Fibroblast of gingiva (primary cell): ENCODE measurements at regions not wholly inside any gene's neighbourhood (a gene's known extent, or its start where the extent isn't known, plus 50 kb on each side); places are given as distances from the start of the nearest gene placed in this dataset.

Experiments used
- DNase-seq: peaks from one replicate; pipeline ENCODE4 v3.0.0-alpha.2; 2011; ENCODE audit warnings: low read depth

- no peak for DNase-seq
These were observed 58.5 kb upstream of the TWIST2 start for GRCh38 chr2:238789317-238789806.

- DNase-seq: peak; percentile 82
These were observed 57.6 kb upstream of the TWIST2 start for GRCh38 chr2:238790126-238790832.

DNA sequence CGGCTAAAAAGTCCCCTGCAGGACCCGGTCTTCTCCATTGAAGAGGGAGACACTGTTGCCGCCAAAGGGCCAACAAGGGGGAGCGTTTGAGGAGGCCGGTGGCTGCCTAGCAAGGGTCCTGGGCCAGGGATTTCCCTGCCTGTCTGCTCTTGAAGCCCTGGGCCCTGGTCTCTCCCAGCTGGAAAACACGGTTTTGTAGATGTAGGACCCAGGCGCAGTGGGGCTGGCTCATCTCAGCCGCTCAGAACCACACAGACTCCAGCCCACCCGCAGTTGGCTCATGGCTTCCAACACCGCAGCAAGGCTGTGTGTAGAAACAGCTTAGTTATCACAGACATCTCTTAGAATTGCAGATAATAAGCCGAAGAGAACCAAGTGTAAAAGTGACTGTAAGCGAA lies 57.1 kb upstream of the TWIST2 start:
- peak; percentile 21 for DNase-seq

- peak; percentile 26 for DNase-seq
These were observed 56.5 kb upstream of the TWIST2 start for GRCh38 chr2:238791354-238791753.

DNA sequence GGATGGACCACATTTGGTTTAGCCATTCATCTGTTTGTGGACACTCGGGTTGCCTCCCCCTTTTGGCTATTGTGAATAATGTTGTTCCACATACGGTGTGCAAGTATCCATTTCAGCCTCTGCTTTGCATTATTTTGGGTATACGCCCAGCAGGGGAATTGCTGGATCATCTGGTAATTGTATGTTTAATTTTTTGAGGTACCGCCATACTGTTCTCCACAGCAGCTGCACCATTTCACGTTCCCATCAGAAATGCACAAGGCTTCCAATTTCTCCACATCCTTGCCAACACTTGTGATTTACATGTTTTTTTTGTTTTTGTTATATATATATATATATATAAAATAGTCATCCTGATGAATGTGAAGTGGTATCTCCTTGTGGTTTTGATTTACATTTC lies 54.6 kb upstream of the TWIST2 start:
- no peak for DNase-seq

- no peak for DNase-seq
These were observed 54.0 kb upstream of the TWIST2 start for GRCh38 chr2:238793801-238794449.

- DNase-seq: no peak
These were observed 51.5 kb upstream of the TWIST2 start for GRCh38 chr2:238796223-238796885.

DNA sequence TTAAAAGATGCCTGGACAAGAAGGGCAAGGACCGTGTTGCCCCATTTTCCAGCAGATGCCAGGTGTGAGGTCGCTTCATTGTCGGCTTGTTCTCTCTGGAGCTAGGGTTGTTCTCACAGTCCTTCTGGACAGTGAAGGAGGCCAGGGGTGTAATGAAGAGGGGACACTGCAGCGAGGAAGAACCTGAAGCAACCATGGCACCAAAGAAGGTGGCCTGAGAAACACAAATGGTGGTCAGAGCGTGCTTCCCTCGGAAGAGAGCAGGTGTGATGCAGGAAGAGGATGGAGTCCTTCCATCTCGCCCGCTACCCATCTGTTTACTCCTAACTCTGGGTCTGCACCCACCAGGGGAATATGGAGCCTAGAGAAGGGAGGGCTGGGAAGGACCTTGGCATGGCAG lies 50.3 kb upstream of the TWIST2 start:
- DNase-seq: no peak
